GM23248 (cell line): ENCODE measurements at regions not wholly inside any gene's neighbourhood (a gene's known extent, or its start where the extent isn't known, plus 50 kb on each side); places are given as distances from the start of the nearest gene placed in this dataset.
"Not testable (repeated sequence)": the region's sequence is repeated elsewhere in the genome, so short reads cannot be mapped to it uniquely, and the experiment has no call there.

Source experiments
- DNase-seq: peaks from one replicate; pipeline ENCODE4 v3.0.0-alpha.2; 2015
- H2AFZ ChIP-seq: fragments of 200-600 bp; sonication (generic); 2 replicates; pipeline ENCODE4 v1.6.1; 2016; ENCODE audit warnings: antibody characterized with exemption
- H3F3A ChIP-seq: fragments of 200-600 bp; sonication (generic); 2 replicates; pipeline ENCODE4 v1.6.1; 2016; ENCODE audit warnings: mild to moderate bottlenecking, antibody characterized with exemption, mixed run types; ENCODE audit not compliant: insufficient read depth
- H3K27ac ChIP-seq: fragments of 200-600 bp; sonication (generic); 2 replicates; pipeline ENCODE4 v1.5.1; 2016; ENCODE audit warnings: mild to moderate bottlenecking
- H3K27me3 ChIP-seq: fragments of 200-600 bp; sonication (generic); replicated peaks from 2 replicates; pipeline ENCODE4 v1.6.1; 2016; ENCODE audit warnings: mild to moderate bottlenecking; ENCODE audit not compliant: insufficient read depth
- H3K36me3 ChIP-seq: fragments of 200-600 bp; sonication (generic); 2 replicates; pipeline ENCODE4 v1.6.1; 2016; ENCODE audit warnings: low read depth, mild to moderate bottlenecking
- H3K4me1 ChIP-seq: fragments of 200-600 bp; sonication (generic); 2 replicates; pipeline ENCODE4 v1.6.1; 2016; ENCODE audit warnings: mild to moderate bottlenecking; ENCODE audit not compliant: insufficient read depth
- H3K4me2 ChIP-seq: fragments of 200-600 bp; sonication (generic); one replicate; pipeline ENCODE4 v1.6.1; 2016; ENCODE audit warnings: mild to moderate bottlenecking; ENCODE audit not compliant: unreplicated experiment
- H3K4me3 ChIP-seq: fragments of 200-600 bp; sonication (generic); 2 replicates; pipeline ENCODE4 v1.5.1; 2016; ENCODE audit warnings: mild to moderate bottlenecking
- H3K79me2 ChIP-seq: fragments of 200-600 bp; sonication (generic); 2 replicates; pipeline ENCODE4 v1.6.1; 2016; ENCODE audit warnings: mild to moderate bottlenecking; ENCODE audit not compliant: insufficient read depth
- H3K9ac ChIP-seq: fragments of 200-600 bp; sonication (generic); 2 replicates; pipeline ENCODE4 v1.6.1; 2016; ENCODE audit warnings: mild to moderate bottlenecking
- H3K9me2 ChIP-seq: fragments of 200-600 bp; sonication (generic); 2 replicates; pipeline ENCODE4 v1.6.1; 2016; ENCODE audit warnings: mixed run types, mild to moderate bottlenecking, moderate library complexity; ENCODE audit not compliant: insufficient read depth
- H3K9me3 ChIP-seq: fragments of 200-600 bp; sonication (generic); one replicate; pipeline ENCODE4 v1.6.1; 2017; ENCODE audit warnings: low read depth
- H4K20me1 ChIP-seq: fragments of 200-600 bp; sonication (generic); 2 replicates; pipeline ENCODE4 v1.6.0; 2016; ENCODE audit not compliant: insufficient read depth
- EZH2 ChIP-seq: fragments of 200-600 bp; sonication (generic); IDR thresholded peaks from 2 replicates; pipeline ENCODE4 v1.6.1; 2018; ENCODE audit warnings: antibody characterized with exemption, mild to moderate bottlenecking; ENCODE audit not compliant: insufficient read depth, poor library complexity, severe bottlenecking
- EZH2phosphoT487 ChIP-seq: fragments of 200-600 bp; sonication (generic); IDR thresholded peaks from 2 replicates; pipeline ENCODE4 v1.6.1; 2018; ENCODE audit warnings: antibody characterized with exemption, moderate library complexity, mild to moderate bottlenecking, low read depth; ENCODE audit not compliant: insufficient read depth
- WGBS, 2 experiments: methylation state at CpG; one replicate each; pipeline ENCODE4 v1.1.6; 2015 to 2017; ENCODE audit warnings: low lambda C conversion rate in 2 of 2, low coverage in 1 of 2; ENCODE audit errors: missing lambda C conversion rate in 2 of 2; 5-methylcytosine and 5-hydroxymethylcytosine counted together
- in situ Hi-C: fragments of 300-500 bp; cut with MboI; formaldehyde crosslinking; loops from 2 replicates; pipeline ENCODE4 v1.15.0; 2020

GRCh38 chr13:80496721-80497397 is 155.9 kb upstream of the SPRY2 start:
- Histone ChIP-seq H3K36me3 (no peaks in the 10 kb centered on the region), H2AFZ (no peak overlapping the region), H3K9ac (no peak overlapping the region), H3K79me2 (no peaks in the 10 kb centered on the region), H3K9me3 (no peaks in the 10 kb centered on the region), H3K27me3 (no peaks in the 10 kb centered on the region), H3F3A (no peaks in the 10 kb centered on the region), H3K27ac (no peak overlapping the region), H3K4me2 (no peak overlapping the region), H3K4me3 (no peak overlapping the region), H4K20me1 (no peaks in the 10 kb centered on the region), H3K9me2 (no peaks in the 10 kb centered on the region), H3K4me1 (no peaks in the 10 kb centered on the region)
- no peak for TF ChIP-seq EZH2phosphoT487
- no peak for TF ChIP-seq EZH2
- DNase-seq, result no peak
- WGBS, 2 experiments, result 17 to 19% methylated on average over 5 of the region's 5 CpGs
- in situ Hi-C loops, result no loop called here

- H3K4me3 ChIP-seq, H4K20me1 ChIP-seq, DNase-seq, H3K9me3 ChIP-seq, H3K9ac ChIP-seq, in situ Hi-C loops, H3K9me2 ChIP-seq, H2AFZ ChIP-seq, H3K79me2 ChIP-seq, H3F3A ChIP-seq, H3K4me1 ChIP-seq, H3K27me3 ChIP-seq, H3K36me3 ChIP-seq, H3K27ac ChIP-seq, H3K4me2 ChIP-seq: not testable (repeated sequence)
- 83 to 88% methylated on average over 24 to 29 of the region's 36 CpGs for WGBS, 2 experiments
These were observed 149.6 kb upstream of the SPRY2 start for GRCh38 chr13:80490491-80490943.

DNA sequence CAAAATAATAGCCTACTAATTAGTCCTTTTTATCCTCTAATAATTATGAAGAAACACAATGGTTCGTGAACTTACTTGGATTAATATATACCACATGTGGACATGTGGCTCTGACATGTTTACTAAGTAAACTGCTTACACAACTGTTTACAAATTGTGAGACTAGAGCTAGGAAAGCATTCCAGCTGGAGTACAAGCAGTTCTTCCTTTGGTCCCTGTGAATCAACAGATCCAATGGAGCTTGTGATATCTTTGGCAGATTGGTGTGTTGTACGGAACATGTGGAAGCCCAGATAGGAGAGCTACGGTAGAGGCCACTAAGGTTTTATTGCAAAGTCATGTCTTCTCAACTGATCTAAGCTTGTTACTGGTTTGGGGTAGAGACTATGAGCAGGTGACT is 145.5 kb upstream of the SPRY2 start:
- in situ Hi-C loops, result no loop called here
- Histone ChIP-seq H3K4me3 (no peak overlapping the region), H3K4me2 (no peak overlapping the region), H3K9ac (no peak overlapping the region), H3K4me1 (no peaks in the 10 kb centered on the region), H3K36me3 (no peaks in the 10 kb centered on the region), H2AFZ (no peak overlapping the region), H3F3A (no peaks in the 10 kb centered on the region), H4K20me1 (no peaks in the 10 kb centered on the region), H3K27ac (no peak overlapping the region), H3K79me2 (no peaks in the 10 kb centered on the region), H3K9me2 (peaks cover 3% of the 10 kb centered on the region; the same call in 1 of the 2 replicates), H3K9me3 (no peaks in the 10 kb centered on the region), H3K27me3 (no peaks in the 10 kb centered on the region)
- WGBS, 2 experiments, result 2 to 3% methylated on average over 3 of the region's 3 CpGs
- TF ChIP-seq EZH2phosphoT487 (no peak), EZH2 (no peak)
- DNase-seq, result no peak

- TF ChIP-seq EZH2phosphoT487 (no peak), EZH2 (no peak)
- Histone ChIP-seq H3F3A (no peaks in the 10 kb centered on the region), H3K27me3 (no peaks in the 10 kb centered on the region), H3K4me3 (no peak overlapping the region), H2AFZ (no peak overlapping the region), H3K9ac (no peak overlapping the region), H3K4me1 (no peaks in the 10 kb centered on the region), H3K9me3 (no peaks in the 10 kb centered on the region), H3K36me3 (no peaks in the 10 kb centered on the region), H4K20me1 (no peaks in the 10 kb centered on the region), H3K27ac (no peak overlapping the region), H3K4me2 (no peak overlapping the region), H3K79me2 (no peaks in the 10 kb centered on the region), H3K9me2 (peaks cover 3% of the 10 kb centered on the region; the same call in 1 of the 2 replicates)
- no peak for DNase-seq
- 6 to 14% methylated on average over 1 of the region's 1 CpG for WGBS, 2 experiments
- in situ Hi-C loops, result no loop called here
These were observed 142.2 kb upstream of the SPRY2 start for GRCh38 chr13:80483157-80483556.

DNA sequence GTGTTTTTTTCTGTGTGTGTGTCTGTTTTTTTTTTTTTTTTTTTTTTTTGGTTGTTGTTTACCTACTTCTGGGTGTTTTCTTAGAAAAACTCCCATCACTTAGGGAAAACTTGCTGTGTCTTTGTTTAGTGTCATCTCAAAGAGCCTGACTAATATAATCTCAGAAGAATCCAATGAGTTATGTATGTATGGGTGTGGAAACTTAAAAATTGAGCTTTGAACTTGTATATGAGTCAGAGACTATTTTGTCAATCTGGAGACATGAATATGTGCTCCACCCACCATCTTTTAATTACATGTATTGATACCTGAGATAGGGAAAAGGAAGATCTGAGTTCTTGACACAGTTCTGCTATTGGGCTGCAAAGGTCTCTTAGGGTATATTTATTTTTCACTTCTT is 140.7 kb upstream of the SPRY2 start:
- DNase-seq, result no peak
- Histone ChIP-seq H3K9me3 (no peaks in the 10 kb centered on the region), H2AFZ (no peak overlapping the region), H3K9me2 (peaks cover 3% of the 10 kb centered on the region; the same call in 1 of the 2 replicates), H3K36me3 (no peaks in the 10 kb centered on the region), H3K9ac (no peak overlapping the region), H3K27me3 (no peaks in the 10 kb centered on the region), H3K4me3 (no peak overlapping the region), H3K4me2 (no peak overlapping the region), H3K4me1 (no peaks in the 10 kb centered on the region), H3K27ac (no peak overlapping the region), H4K20me1 (no peaks in the 10 kb centered on the region), H3F3A (no peaks in the 10 kb centered on the region), H3K79me2 (no peaks in the 10 kb centered on the region)
- TF ChIP-seq EZH2, result no peak
- TF ChIP-seq EZH2phosphoT487, result no peak
- in situ Hi-C loops, result no loop called here
